ENCODE measurements at regions not wholly inside any gene's neighbourhood (a gene's known extent, or its start where the extent isn't known, plus 50 kb on each side); places are given as distances from the start of the nearest gene placed in this dataset.

- DNase-seq (ENCODE audit: extremely low spot score): no peak
- ChIA-PET CTCF (interaction anchor here (0.6 kb wide), 1 partner anchor 11 kb away, joined by 6 read pairs; no protein-coding TSS in a partner anchor), POLR2A (no interaction called here)
- no peak for TF ChIP-seq NFRKB (IDR thresholded peaks at IDR 0.05)
- TF ChIP-seq BHLHE40 (IDR thresholded peaks at IDR 0.05; ENCODE audit: borderline replicate concordance): no peak
- no peak for TF ChIP-seq PKNOX1 (IDR thresholded peaks at IDR 0.05)
- no peak for TF ChIP-seq CTBP1 (IDR thresholded peaks at IDR 0.05; ENCODE audit: borderline replicate concordance)
- TF ChIP-seq HDGF (IDR thresholded peaks at IDR 0.05; ENCODE audit: borderline replicate concordance): no peak
- TF ChIP-seq FOXK2 (IDR thresholded peaks at IDR 0.05): no peak
- no peak for TF ChIP-seq ELF4 (IDR thresholded peaks at IDR 0.05)
- TF ChIP-seq TARDBP (IDR thresholded peaks at IDR 0.05): no peak
These were observed 83.4 kb upstream of the ZFHX3 start for GRCh38 chr16:73131156-73131862.

- ChIA-PET POLR2A (no interaction called here), CTCF (no interaction called here)
- TF ChIP-seq L3MBTL2 (conservative IDR thresholded peaks at IDR 0.05): no peak
- TF ChIP-seq SP1 (IDR thresholded peaks at IDR 0.05): no peak
- DNase-seq (ENCODE audit: extremely low spot score): no peak
These were observed 81.5 kb upstream of the ZFHX3 start for GRCh38 chr16:73129455-73129854.

- ChIA-PET CTCF (no interaction called here), POLR2A (interaction anchor here (1.4 kb wide), 1 partner anchor 42 kb away, joined by 3 read pairs; no protein-coding TSS in a partner anchor)
- TF ChIP-seq FOXK2 (IDR thresholded peaks at IDR 0.05): no peak
- no peak for TF ChIP-seq BHLHE40 (IDR thresholded peaks at IDR 0.05; ENCODE audit: borderline replicate concordance)
- TF ChIP-seq ELF4 (IDR thresholded peaks at IDR 0.05): no peak
- TF ChIP-seq ZNF384 (IDR thresholded peaks at IDR 0.05): no peak
- no peak for TF ChIP-seq ARNT (IDR thresholded peaks at IDR 0.05)
- TF ChIP-seq PKNOX1 (IDR thresholded peaks at IDR 0.05): no peak
- no peak for TF ChIP-seq SP1 (IDR thresholded peaks at IDR 0.05)
- TF ChIP-seq CTBP1 (IDR thresholded peaks at IDR 0.05; ENCODE audit: borderline replicate concordance): no peak
- TF ChIP-seq LEF1 (IDR thresholded peaks at IDR 0.05; ENCODE audit: borderline replicate concordance): no peak
- no peak for TF ChIP-seq HDGF (IDR thresholded peaks at IDR 0.05; ENCODE audit: borderline replicate concordance)
- no peak for TF ChIP-seq NFRKB (IDR thresholded peaks at IDR 0.05)
- TF ChIP-seq L3MBTL2 (conservative IDR thresholded peaks at IDR 0.05): no peak
- no peak for TF ChIP-seq TARDBP (IDR thresholded peaks at IDR 0.05)
- no peak for TF ChIP-seq FOXM1 (IDR thresholded peaks at IDR 0.05; ENCODE audit: borderline replicate concordance)
- no peak for TF ChIP-seq FOXA1 (IDR thresholded peaks at IDR 0.05)
- no peak for TF ChIP-seq SUZ12 (IDR thresholded peaks at IDR 0.05)
- no peak for DNase-seq (ENCODE audit: extremely low spot score)
These were observed 78.6 kb upstream of the ZFHX3 start for GRCh38 chr16:73126525-73126853.

GRCh38 chr16:73125850-73126524, 78.1 kb upstream of the ZFHX3 start:
- ChIA-PET CTCF (no interaction called here), POLR2A (interaction anchor here (1.4 kb wide), 1 partner anchor 42 kb away, joined by 3 read pairs; no protein-coding TSS in a partner anchor)
- no peak for DNase-seq (ENCODE audit: extremely low spot score)
- TF ChIP-seq NFRKB (IDR thresholded peaks at IDR 0.05) (no peak), PKNOX1 (IDR thresholded peaks at IDR 0.05) (no peak), FOXA1 (IDR thresholded peaks at IDR 0.05) (no peak), FOXK2 (IDR thresholded peaks at IDR 0.05) (no peak), TARDBP (IDR thresholded peaks at IDR 0.05) (no peak)

- TF ChIP-seq HDGF (IDR thresholded peaks at IDR 0.05; ENCODE audit: borderline replicate concordance) (no peak), SUZ12 (IDR thresholded peaks at IDR 0.05) (no peak), L3MBTL2 (conservative IDR thresholded peaks at IDR 0.05) (no peak), ELF4 (IDR thresholded peaks at IDR 0.05) (no peak), FOXM1 (IDR thresholded peaks at IDR 0.05; ENCODE audit: borderline replicate concordance) (no peak), NFRKB (IDR thresholded peaks at IDR 0.05) (no peak), BHLHE40 (IDR thresholded peaks at IDR 0.05; ENCODE audit: borderline replicate concordance) (no peak), FOXK2 (IDR thresholded peaks at IDR 0.05) (no peak)
- ChIA-PET CTCF (interaction anchor here (0.5 kb wide), 1 partner anchor 70 kb away, joined by 4 read pairs; no protein-coding TSS in a partner anchor), POLR2A (interaction anchor here (1.3 to 1.4 kb wide), 2 partner anchors 43 to 69 kb away, joined by 3 to 4 read pairs; no protein-coding TSS in a partner anchor)
- DNase-seq (ENCODE audit: extremely low spot score): no peak
These were observed 76.9 kb upstream of the ZFHX3 start for GRCh38 chr16:73124665-73125375.

- CTCF ChIA-PET: interaction anchor here (0.5 kb wide), 1 partner anchor 70 kb away, joined by 4 read pairs; no protein-coding TSS in a partner anchor
- POLR2A ChIA-PET: interaction anchor here (1.3 kb wide), 1 partner anchor 69 kb away, joined by 4 read pairs; no protein-coding TSS in a partner anchor
- TF ChIP-seq CTBP1 (IDR thresholded peaks at IDR 0.05; ENCODE audit: borderline replicate concordance) (no peak), L3MBTL2 (conservative IDR thresholded peaks at IDR 0.05) (no peak), FOXK2 (IDR thresholded peaks at IDR 0.05) (no peak), HDGF (IDR thresholded peaks at IDR 0.05; ENCODE audit: borderline replicate concordance) (no peak), PKNOX1 (IDR thresholded peaks at IDR 0.05) (no peak), LEF1 (IDR thresholded peaks at IDR 0.05; ENCODE audit: borderline replicate concordance) (no peak), NFRKB (IDR thresholded peaks at IDR 0.05) (no peak), ARNT (IDR thresholded peaks at IDR 0.05) (no peak), ELF4 (IDR thresholded peaks at IDR 0.05) (no peak), ZNF384 (IDR thresholded peaks at IDR 0.05) (no peak), SP1 (IDR thresholded peaks at IDR 0.05) (no peak), BHLHE40 (IDR thresholded peaks at IDR 0.05; ENCODE audit: borderline replicate concordance) (no peak), FOXM1 (IDR thresholded peaks at IDR 0.05; ENCODE audit: borderline replicate concordance) (no peak), TARDBP (IDR thresholded peaks at IDR 0.05) (no peak)
- DNase-seq (ENCODE audit: extremely low spot score): peak; percentile 34
These were observed 76.2 kb upstream of the ZFHX3 start for GRCh38 chr16:73124097-73124652.

Data from HEK293T (cell line).